ENCODE measurements at regions not wholly inside any gene's neighbourhood (a gene's known extent, or its start where the extent isn't known, plus 50 kb on each side); places are given as distances from the start of the nearest gene placed in this dataset.

DNA sequence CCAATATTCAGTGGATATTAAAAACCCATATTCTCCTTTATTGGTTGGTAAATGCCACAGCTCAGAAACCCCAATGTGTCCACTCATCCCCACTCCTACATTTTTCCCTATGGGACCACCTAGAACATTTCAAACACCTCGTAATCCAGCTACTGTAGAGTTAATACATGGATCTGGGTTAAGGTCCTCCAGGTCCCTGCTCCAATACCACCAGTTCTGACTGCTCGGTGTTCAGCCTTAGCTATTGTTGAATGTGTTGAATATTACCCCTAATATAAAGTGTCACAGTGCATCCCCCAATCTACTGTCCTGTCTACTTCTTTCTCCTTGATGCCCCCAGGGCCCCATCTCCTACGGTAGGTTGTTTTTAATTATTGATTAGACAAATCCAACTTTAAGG lies 231.5 kb downstream of the PCSK1 start (continued):
- TF ChIP-seq, protein P1, sequence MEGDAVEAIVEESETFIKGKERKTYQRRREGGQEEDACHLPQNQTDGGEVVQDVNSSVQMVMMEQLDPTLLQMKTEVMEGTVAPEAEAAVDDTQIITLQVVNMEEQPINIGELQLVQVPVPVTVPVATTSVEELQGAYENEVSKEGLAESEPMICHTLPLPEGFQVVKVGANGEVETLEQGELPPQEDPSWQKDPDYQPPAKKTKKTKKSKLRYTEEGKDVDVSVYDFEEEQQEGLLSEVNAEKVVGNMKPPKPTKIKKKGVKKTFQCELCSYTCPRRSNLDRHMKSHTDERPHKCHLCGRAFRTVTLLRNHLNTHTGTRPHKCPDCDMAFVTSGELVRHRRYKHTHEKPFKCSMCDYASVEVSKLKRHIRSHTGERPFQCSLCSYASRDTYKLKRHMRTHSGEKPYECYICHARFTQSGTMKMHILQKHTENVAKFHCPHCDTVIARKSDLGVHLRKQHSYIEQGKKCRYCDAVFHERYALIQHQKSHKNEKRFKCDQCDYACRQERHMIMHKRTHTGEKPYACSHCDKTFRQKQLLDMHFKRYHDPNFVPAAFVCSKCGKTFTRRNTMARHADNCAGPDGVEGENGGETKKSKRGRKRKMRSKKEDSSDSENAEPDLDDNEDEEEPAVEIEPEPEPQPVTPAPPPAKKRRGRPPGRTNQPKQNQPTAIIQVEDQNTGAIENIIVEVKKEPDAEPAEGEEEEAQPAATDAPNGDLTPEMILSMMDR (IDR thresholded peaks at IDR 0.05): no peak
- TF ChIP-seq, protein P2, sequence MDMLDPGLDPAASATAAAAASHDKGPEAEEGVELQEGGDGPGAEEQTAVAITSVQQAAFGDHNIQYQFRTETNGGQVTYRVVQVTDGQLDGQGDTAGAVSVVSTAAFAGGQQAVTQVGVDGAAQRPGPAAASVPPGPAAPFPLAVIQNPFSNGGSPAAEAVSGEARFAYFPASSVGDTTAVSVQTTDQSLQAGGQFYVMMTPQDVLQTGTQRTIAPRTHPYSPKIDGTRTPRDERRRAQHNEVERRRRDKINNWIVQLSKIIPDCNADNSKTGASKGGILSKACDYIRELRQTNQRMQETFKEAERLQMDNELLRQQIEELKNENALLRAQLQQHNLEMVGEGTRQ (IDR thresholded peaks at IDR 0.05; ENCODE audit: borderline replicate concordance, low read depth, low read length): no peak
- no peak for TF ChIP-seq EP300 (IDR thresholded peaks at IDR 0.05; ENCODE audit: borderline replicate concordance in 1 of 2, low read depth in 1 of 2, low read length in 1 of 2)
- TF ChIP-seq NFIC (IDR thresholded peaks at IDR 0.05; ENCODE audit: borderline replicate concordance): no peak

DNA sequence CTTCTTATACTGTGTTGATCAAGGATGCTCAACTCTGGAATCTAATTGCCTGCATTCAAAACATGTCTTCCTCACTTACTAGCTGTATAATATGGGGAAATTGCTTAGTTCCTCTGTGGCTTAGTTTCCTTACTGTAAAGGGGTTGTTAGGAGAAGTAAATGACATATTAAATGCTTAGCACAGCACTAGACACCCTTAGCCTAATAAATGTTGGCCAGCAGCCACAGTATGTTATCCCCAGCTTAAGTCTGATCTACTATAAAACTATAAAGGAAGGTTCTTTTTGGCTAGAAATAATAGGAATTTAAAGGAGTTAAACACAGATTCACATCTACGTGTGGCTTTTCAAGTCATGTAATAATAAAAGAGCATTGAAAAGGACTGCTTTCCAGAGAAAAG lies 232.4 kb downstream of the PCSK1 start:
- no peak overlapping the region for H3K9ac ChIP-seq
- CTCF ChIA-PET: no interaction called here
- POLR2A ChIA-PET: no interaction called here
- H3K79me2 ChIP-seq (ENCODE audit: insufficient read depth): no peaks in the 10 kb centered on the region
- TF ChIP-seq REST (IDR thresholded peaks at IDR 0.05; ENCODE audit: low read depth, low read length): no peak
- TF ChIP-seq, protein P1 (IDR thresholded peaks at IDR 0.05): no peak
- no peak for TF ChIP-seq TAF1 (IDR thresholded peaks at IDR 0.05; ENCODE audit: borderline replicate concordance, low read depth, low read length)
- no peak for TF ChIP-seq EP300 (IDR thresholded peaks at IDR 0.05; ENCODE audit: borderline replicate concordance in 1 of 2, low read depth in 1 of 2, low read length in 1 of 2)
- no peak for TF ChIP-seq FOXJ3 (CRISPR knock-in tag; IDR thresholded peaks at IDR 0.05)
- TF ChIP-seq RCOR1 (IDR thresholded peaks at IDR 0.05; ENCODE audit: low read length): no peak
- no peak for TF ChIP-seq TEAD4 (IDR thresholded peaks at IDR 0.05; ENCODE audit: borderline replicate concordance, insufficient read depth)
- peaks cover 12% of the 10 kb centered on the region for H3F3A ChIP-seq (replicated peaks; ENCODE audit: insufficient read depth)
- no peaks in the 10 kb centered on the region for H4K20me1 ChIP-seq (ENCODE audit: insufficient read depth)
- no peak overlapping the region for H2AFZ ChIP-seq (ENCODE audit: low read depth)
- H3K4me3 ChIP-seq (ENCODE audit: low read depth in 2 of 2, low read length in 1 of 2): no peak overlapping the region
- H3K36me3 ChIP-seq (replicated peaks in 1 of 2; ENCODE audit: control insufficient read depth in 1 of 2, insufficient read depth in 2 of 2, low read length in 1 of 2): no peaks in the 10 kb centered on the region
- H3K4me1 ChIP-seq (ENCODE audit: control insufficient read depth in 1 of 2, insufficient read depth in 2 of 2, low read depth in 1 of 2, low read length in 1 of 2): peaks cover 0 to 11% of the 10 kb centered on the region in 2 experiments; a peak in 1 of 4 replicates
- no peak overlapping the region for H3K4me2 ChIP-seq
- H3K27ac ChIP-seq (ENCODE audit: low read depth in 2 of 2, low read length in 1 of 2): no peak overlapping the region
- no peaks in the 10 kb centered on the region for H3K9me2 ChIP-seq
- H3K9me3 ChIP-seq: no peaks in the 10 kb centered on the region
- no peaks in the 10 kb centered on the region for H3K27me3 ChIP-seq (ENCODE audit: insufficient read depth)
- DNase-seq: no peak
- 94% methylated on average over 1 of the region's 1 CpG for WGBS (ENCODE audit: low lambda C conversion rate)

Data from SK-N-SH (cell line).